ENCODE measurements at regions not wholly inside any gene's neighbourhood (a gene's known extent, or its start where the extent isn't known, plus 50 kb on each side); places are given as distances from the start of the nearest gene placed in this dataset.
"Not testable (repeated sequence)": the region's sequence is repeated elsewhere in the genome, so short reads cannot be mapped to it uniquely, and the experiment has no call there.

DNA sequence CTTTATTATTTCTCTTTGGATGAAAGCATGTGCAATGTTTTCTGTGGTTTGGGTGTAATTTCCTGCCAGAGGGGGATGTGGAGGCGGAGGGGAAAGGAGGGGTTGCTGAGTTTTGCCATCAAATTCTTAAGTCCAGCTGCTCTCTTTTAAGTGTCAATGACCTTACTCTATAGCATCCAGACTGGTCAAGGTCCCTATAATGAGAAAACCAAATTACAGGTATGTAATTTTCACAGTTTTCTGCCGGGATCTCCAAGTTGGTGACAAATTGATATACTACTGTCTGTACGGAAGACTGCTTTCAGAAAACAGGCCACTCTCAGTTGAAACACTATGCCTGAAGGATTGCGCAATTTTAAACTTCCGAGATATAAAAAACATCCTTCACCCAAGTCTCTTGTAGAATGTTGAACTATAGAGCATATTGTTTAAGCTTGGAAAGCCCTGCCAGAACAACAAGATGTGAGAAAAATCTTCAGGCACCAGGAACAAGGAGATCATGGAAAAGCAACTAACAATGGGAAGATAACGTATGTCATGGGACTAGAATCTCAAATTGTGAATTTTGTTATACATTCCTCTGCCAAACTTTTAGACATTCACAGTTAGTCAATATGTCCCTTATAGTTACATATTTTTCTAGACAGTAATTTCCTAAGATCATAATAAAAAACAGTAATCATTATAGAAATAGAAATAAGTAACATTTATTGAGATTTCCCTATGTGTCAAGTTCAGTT lies 300.7 kb upstream of the SATB1 start:
- peak; percentile 74 for DNase-seq

DNA sequence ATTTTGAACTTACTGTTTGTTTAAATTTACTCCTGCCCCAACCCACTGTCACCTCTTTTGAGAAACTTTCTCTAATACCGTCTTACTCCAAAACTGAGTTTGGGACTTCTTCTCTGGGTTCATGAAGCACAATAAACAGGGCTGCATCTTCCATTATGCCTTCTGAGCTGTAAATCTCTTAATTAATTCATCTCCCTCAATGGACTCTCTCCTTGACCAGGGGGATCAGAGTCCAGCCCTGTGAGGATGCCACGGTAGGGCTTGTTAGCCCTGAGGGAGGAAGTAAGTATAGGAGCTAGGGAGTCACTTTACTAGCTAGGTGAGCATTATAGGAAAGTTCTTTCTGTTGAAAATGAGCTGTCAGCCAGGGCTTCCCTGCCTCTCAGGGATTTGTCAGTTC lies 299.3 kb upstream of the SATB1 start:
- no peak for DNase-seq

DNA sequence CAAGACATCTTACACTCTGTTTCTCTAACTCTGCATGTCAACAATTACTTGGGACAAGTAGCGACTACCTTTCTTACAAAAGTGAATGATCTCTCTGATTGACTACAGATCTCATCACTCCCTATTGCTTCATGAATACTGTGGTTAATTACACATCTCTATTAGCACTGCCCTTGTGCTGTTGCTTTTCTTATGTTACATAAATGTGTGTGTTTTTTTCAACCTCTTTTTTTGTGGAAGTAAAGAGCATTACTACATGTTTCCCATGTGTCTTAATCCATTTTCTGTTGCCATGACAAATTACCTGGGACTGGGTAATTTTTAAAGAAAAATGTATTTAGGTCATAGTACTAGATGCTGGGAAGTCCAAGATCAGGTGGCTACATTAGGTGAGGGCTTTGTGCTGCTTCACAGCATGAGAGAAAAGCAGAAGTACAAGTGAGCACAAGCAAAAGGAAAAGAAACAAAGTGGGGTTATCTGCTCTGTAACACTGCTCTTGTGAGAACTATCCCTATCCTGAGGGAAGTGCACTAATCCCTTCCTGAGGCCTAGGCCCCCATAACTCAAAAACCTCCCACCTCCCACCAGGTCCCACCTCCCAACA lies 298.2 kb upstream of the SATB1 start:
- peak; percentile 38 for DNase-seq

DNA sequence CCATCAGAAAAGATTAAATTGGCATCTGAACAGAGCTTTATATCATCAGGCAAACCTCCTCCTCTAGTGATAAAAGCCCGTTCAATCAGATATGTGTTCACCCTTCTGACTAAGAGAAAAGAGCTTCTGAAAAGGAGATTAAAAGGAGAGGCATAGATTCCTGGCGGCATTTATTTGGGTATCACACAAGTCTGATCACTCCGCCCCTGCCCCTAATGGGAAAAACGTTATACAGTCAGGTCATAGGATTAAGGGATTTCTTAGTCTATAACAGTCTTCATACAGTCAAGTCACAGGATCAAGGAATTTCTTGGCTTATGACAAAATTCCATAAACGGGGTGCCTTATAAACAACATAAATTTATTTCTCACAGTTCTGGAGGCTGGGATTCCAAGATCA lies 295.4 kb upstream of the SATB1 start:
- no peak for DNase-seq

DNA sequence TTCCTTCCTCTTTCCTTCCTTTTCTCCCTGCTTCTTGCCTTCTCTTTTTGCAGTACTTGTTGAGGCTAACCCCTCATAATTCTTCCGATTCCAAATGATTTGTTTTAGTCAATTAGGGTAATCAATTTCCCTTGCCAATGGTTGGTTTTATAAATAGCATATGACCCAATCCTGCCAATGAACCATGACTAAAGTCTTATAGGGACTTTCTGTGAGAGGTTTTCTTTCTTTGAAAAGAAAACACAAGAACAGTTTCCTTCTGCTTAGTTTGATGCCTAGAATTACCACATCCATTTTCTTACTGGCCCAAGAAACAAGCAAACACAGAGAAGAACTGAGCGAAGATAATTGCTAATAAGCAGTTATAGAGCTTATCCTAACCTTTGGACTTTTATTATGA lies 292.5 kb upstream of the SATB1 start:
- no peak for DNase-seq

DNA sequence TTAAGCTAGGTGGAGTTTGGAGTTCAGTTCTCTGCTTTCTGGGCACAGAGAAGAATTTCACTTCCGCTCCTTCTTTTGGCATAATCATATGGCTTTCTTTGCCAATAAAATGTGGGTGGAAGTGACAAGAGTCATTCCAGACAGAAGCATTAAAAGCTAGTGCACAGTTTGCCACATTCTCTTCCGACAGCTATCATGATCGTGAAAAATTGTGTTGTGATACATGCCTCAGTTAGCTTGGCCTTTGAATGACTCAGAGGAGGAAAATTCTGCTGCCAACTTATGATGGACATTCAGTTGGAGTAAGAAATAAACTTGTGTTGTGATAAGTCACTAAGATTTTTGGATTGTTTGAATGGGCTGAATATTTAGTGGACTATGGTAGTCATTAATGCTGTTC lies 291.7 kb upstream of the SATB1 start:
- DNase-seq = no peak

DNA sequence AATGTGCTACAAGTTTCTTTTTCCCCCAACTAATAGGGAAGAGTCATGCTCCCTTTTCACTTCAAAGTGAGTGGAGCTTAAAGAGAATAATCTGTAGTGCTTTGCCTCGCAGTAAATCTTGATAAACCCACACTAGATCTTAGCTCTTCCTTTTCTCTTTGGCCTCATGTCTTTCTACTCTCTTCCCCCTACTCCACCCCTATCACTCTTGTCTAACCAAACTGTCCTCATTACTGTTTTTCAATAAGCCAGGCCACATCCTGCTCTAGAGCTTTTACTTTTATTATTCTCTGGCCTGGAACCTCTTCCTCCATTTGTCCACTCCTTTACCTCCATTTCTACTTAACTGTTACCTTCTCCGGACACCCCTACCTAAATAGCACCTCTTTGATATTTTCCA lies 291.0 kb upstream of the SATB1 start:
- DNase-seq = peak; percentile 6

DNA sequence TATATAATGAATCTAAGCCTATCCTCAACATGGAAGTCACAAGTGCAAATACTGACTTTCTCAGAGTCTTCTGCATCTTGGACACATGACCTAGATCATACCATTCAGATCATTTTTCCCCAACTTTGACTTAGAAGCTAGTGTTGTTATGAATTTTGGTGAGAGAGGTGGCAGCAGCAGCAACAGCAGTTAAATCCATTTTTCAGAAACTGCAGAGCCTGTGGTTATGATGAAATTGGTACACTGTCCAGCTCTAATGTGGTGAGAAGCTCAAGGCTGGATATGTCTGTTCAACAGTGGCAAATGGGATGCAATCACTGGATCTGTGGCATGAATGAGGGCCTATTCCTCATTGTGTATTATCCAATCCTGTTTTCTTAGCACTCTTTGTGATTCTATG lies 290.1 kb upstream of the SATB1 start:
- no peak for DNase-seq

DNA sequence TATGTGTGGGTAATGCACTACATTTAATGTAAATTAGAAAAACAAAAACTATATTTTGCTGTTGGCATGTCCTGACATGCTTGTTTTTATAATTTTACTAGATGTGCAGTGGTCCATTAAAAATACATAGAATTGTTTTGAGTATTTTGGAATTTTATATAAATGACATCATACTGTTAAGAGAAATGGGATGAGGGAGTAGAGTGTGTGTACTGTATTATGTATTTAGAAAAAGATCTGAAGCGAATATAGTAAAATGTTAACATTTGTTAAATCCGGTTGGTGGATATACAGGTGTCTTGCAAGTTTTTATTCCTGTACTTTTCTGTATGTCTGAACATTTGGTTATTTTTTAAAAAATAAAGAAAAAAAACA lies 288.4 kb upstream of the SATB1 start:
- DNase-seq = no peak

DNA sequence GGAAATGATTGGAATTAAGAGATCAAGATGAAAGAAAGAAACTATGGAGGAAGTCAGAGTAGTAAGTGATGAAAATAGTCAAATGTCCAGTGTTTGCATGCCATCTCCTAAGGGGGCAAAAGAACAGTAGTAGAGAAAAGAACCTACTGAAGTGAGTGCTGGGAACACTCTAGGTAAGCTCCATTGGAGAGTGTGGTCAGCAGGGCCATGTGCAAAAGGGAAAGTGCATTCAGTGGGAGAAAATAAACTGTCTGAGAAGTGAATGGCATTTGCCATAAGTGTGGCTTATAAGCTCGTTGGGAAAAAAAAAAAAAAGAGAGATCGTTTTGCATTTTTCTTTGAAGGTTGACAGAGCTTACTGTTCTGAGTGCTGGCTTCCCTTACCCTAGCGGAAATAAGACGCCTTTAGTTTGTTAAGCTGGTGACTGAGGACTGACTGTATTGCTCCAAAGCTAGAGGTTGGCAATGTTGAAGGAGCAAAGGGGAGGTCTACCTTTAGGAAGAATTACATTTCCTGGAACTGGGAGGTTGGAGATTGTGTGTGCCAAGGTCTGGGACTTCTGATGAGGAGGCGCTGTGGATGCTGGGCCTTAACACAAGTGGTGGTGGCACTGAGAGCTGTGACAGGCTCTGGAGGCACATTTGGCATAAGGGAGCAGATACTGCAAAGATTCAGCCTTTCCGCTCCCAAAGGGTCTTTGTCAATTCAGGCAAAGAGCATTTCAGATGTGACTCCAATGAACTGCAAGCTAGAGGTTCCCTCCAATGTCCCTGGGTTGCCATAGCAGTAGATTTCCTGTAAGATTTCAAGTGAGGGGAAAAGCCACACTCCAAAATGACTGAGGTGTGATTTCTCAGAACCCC lies 287.8 kb upstream of the SATB1 start:
- DNase-seq = no peak

DNA sequence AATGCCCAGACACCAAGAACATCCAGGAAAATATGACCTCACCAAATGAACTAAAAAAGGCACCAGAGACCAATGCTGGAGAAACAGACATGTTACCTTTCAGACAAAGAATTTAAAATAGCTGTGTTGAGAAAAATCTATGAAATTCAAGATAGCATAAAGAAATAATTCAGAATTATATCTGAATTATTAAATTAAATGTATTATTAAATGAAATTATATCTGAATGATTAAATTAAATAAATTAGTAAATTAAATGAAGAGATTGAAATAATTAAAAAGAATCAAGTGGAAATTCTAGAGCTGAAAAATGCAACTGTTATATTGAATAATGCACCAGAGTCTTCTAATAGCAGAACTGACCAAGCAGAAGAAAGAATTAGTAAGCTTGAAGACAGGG lies 279.2 kb upstream of the SATB1 start:
- DNase-seq = no peak

DNA sequence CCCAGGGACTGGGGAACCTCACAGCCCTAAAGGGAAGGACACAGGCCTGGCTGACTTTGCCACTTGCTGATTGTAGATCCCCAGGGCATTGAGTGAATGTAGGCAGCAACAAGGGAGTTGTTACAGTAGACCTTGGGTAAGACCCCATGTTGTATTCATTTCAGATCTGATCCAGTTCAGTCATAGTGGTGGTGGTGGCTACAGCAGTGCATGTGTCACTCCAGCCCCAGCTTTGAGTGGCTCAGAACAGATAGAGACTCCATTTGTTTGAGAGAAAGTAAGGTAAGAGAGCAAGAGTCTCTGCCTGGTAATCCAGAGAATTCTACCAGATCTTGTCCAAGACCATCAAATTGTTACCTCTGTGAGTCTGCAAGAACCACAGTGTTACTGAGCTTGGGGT lies 278.7 kb upstream of the SATB1 start:
- DNase-seq = peak; percentile 9

DNA sequence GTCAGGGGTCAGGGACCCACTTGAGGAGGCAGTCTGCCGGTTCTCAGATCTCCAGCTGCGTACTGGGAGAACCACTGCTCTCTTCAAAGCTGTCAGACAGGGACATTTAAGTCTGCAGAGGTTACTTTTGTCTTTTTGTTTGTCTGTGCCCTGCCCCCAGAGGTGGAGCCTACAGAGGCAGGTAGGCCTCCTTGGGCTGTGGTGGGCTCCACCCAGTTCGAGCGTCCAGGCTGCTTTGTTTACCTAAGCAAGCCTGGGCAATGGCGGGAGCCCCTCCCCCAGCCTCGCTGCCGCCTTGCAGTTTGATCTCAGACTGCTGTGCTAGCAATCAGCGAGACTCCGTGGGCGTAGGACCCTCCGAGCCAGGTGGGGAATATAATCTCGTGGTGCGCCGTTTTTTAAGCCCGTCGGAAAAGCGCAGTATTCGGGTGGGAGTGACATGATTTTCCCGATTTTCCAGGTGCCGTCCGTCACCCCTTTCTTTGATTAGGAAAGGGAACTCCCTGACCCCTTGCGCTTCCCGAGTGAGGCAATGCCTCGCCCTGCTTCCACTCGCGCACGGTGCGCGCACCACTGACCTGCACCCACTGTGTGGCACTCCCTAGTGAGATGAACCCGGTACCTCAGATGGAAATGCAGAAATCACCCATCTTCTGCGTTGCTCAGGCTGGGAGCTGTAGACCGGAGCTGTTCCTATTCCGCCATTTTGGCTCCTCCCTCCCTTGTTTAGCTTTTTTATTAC lies 268.6 kb upstream of the SATB1 start:
- DNase-seq = not testable (repeated sequence)

DNA sequence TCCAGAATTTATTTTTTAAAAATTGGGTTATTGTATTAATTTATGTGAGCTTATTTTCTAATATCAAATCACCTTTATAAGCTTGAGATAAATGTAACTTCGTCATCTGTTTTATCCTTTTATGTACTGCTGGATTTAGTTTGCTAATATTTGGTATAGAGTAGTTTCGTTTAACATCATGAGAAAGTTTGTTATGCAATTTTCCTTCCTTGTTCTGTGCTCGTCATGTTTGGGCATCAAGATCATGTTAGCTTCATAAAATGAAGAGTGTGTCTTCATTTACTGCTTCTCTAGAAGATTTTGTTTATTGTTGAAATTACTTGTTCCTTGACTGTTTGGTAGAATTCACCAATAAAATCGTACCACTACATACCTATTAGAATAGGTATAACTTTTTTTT lies 262.1 kb upstream of the SATB1 start:
- DNase-seq = peak; percentile 22

DNA sequence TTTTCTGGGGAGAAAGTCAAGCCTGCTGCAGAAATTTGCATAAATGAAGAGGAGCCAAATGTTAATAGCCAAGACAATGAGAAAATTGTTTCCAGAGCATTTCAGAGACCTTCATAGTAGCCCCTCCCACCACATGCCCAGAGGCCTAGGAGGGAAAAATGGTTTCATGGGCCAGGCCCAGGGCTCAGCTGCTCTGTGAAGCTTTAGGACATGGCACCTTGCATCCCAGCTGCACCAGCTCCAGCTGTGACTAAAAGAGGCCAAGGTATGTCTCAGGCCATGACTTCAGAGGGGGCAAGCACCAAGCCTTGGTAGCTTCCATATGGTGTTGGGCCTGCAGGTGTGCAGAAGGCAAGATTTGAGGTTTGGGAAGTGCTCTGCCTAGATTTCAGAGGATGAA lies 258.8 kb upstream of the SATB1 start:
- DNase-seq = no peak

DNA sequence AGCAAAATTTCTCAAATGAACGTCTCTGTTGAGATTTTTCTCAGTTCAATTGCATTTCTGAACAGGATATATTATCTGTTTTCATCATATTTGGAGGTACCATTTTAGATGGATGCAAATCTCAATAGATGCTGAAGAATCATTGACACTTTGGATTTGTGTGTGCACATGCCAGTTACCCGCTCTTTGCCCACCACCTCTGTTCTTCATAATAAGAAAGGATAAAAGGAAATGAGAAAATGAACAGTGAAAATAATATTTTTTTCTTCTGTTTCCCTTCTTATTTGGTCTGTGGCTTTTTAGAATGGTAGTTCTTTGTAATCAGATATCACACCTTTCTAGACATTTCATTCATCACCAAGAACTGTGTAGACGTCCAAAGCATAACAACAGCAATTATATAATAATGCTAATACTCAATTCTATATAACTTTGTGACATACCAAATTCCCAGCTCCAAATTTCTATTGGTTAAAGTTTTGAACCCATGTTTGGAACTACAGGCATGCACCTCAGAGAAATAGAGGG lies 256.7 kb upstream of the SATB1 start:
- DNase-seq = no peak

DNA sequence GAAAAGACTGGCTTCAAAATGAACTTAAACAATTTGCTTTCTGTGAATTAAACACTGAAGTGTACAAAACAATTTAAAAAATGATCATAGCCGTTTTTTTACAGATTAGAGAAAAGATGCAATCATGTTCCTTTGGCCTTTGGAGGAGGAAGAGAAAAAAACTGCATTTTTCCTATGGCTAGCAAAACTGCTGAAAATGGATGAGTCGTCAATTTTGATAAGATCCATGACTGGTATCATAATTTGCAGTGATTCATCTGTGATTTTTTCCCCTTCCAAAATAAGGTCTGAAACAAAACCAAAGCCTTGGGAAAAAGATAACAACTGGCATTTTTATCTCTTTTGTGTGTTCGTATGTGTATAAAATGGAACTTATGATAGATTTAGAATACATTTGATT lies 255.6 kb upstream of the SATB1 start:
- no peak for DNase-seq

DNA sequence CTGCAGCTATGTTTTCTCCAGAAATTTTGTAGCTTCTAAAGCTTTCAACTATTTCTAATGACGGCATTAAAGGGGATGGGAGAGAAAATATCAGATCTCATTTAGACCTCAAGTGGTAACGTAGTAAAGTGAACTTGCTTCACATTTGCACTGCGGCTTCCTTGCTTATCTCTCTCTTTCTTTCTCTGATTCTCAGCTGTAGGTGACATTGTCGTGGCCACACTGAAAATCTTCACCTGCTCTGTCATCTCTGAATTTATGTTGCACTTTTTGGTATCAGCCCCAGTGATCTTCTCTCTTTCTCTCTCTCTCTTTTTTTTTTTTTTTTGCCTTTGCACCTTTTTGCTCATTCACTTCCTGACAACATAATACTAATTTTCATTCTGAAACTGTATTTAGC lies 254.1 kb upstream of the SATB1 start:
- no peak for DNase-seq

DNA sequence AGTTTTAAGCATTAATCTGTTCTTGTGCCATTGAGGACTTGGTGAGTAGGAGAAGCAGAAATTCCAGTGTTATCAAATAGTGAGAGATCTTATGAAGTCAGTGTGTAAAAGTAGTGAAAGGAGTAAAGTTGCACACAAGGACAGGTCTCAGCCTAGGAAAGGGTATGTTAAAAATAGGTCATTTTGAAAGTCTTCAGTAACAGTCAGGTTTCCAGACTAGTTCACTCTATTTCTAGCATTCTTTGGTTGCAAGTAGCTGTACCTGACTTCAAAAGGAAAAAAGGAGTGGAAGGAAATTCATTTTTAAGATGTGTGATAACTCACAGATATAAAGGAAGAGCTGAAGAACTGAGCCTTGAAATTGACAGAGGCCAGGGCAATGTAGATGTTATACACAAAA lies 250.1 kb upstream of the SATB1 start:
- no peak for DNase-seq

DNA sequence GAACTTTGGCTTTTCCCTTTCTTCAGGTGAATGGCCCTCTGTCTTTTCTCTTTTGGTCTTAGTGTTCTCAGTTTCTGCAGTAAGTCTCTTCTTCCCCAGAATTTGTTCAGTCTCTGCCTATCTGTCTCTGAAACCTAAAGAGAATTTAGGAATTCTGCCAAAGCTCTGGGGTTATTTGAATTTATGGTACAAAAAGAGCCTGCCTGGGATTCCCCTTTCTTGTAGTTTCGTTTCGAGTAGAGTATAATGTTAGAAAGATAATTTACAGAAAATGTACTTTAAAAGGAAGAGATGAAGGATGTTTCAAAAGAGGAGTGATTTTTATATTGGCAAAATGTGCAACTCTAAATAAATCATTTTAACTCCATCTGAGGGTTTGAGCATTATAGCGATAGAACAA lies 247.4 kb upstream of the SATB1 start:
- DNase-seq = no peak

DNA sequence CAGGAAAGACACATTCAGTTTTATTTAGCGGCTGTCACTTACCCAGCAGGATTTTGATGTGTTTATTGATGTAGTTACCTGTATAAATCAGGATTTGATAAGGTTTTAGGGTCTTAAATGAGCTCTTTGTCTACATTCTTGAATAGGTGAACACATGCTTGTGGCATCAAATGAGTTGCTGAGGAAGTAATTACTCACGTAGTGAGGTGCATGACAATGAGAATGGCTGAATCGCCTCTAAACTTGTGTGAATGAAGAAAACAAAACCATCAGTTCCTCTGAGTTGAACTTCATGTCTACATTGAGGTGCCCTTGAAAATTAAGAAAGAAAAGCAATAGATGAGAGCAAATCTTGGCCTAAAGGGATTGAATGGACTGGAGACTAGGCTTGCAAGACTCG lies 245.6 kb upstream of the SATB1 start:
- no peak for DNase-seq

DNA sequence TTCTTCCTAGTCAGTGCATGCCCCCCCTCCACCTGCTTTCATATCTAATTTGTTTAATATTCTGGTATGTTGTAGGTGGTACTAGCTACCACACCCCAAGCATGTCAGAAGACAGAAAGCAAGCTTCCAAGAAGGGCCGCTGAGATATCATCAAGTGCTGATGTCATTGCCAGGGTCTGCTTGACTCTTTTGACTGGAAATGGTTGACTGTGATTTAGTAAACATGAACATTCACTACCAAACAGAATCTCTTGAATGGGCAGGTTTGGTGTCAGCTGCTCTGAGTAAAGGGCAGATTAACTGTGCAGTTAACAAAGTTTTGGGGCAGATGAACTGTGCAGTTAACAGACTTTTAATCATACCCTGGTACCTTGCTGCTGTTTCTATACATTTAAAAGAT lies 244.2 kb upstream of the SATB1 start:
- no peak for DNase-seq

DNA sequence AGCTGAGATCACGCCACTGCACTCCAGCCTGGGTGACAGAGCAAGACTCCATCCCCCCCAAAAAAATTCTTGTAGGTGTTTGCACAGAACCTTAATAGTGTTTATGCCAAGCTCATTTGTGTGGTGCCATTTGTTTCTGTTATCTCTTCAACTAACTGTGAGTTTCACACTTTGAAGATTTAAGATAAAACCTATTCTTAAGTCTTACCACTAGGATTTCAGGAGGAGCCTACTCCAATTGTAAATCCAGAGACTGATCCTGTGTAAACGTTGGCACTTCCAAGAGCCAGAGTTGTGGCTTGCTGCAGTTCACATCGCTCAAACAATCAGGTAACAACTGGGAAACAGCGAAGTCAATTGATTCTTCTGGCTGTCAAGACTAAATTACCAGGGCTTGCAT lies 242.4 kb upstream of the SATB1 start:
- DNase-seq = no peak

Data from hematopoietic multipotent progenitor cell treated with erythropoietin and hydrocortisone succinate and interleukin-3 and kit ligand, for 4 days (in vitro differentiated cells).